GM12892 (cell line): ENCODE measurements at regions not wholly inside any gene's neighbourhood (a gene's known extent, or its start where the extent isn't known, plus 50 kb on each side); places are given as distances from the start of the nearest gene placed in this dataset.
"Not testable (repeated sequence)": the region's sequence is repeated elsewhere in the genome, so short reads cannot be mapped to it uniquely, and the experiment has no call there.

Experiments used
- POLR2A ChIP-seq: IDR thresholded peaks from 2 replicates; pipeline ENCODE4 v1.6.1; 2011; ENCODE audit warnings: low read depth, low read length, control low read depth
- POLR2AphosphoS5 ChIP-seq: IDR thresholded peaks from 2 replicates; pipeline ENCODE4 v1.6.1; 2011; ENCODE audit warnings: low read depth, low read length, control low read depth

GRCh38 chr16:18213810-18214209 lies 122.7 kb downstream of the NPIPA8 start:
- TF ChIP-seq POLR2AphosphoS5, POLR2A: not testable (repeated sequence)
